ENCODE measurements at regions not wholly inside any gene's neighbourhood (a gene's known extent, or its start where the extent isn't known, plus 50 kb on each side); places are given as distances from the start of the nearest gene placed in this dataset.

DNA sequence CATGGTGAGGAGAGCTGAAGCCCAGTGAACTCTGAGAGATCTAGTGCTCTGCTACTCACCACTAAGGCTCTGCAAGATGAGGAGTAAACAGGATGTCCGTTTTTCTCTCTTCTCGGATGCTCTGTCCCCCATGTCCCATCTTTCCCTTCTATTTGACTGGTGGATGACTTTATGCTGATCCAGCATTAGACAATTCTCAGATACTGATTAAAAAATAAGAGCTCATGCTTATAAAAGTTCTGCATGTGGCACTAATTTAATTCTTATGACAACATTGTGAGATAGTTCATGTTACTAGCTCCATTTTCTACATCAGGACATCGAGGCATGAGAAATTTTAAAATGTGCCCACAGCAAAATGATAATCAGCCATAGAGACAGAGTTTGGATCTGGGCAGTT lies 77.0 kb downstream of the HMHB1 start:
- no peaks in the 10 kb centered on the region for H3K36me3 ChIP-seq (replicated peaks in 1 of 2)
- H3K27ac ChIP-seq = no peak overlapping the region
- no peaks in the 10 kb centered on the region for H3K27me3 ChIP-seq
- 78 to 82% (median 80%) methylated on average over 3 of the region's 3 CpGs for WGBS, 4 donors
- H3K9me3 ChIP-seq (replicated peaks in 1 of 3) = no peaks in the 10 kb centered on the region
- intact Hi-C loops (cut with DNase I) = no loop called here
- H3K4me1 ChIP-seq (replicated peaks in 1 of 2) = no peaks in the 10 kb centered on the region
- no peak overlapping the region for H3K4me3 ChIP-seq
- no peak for DNase-seq
- TF ChIP-seq, protein P1, sequence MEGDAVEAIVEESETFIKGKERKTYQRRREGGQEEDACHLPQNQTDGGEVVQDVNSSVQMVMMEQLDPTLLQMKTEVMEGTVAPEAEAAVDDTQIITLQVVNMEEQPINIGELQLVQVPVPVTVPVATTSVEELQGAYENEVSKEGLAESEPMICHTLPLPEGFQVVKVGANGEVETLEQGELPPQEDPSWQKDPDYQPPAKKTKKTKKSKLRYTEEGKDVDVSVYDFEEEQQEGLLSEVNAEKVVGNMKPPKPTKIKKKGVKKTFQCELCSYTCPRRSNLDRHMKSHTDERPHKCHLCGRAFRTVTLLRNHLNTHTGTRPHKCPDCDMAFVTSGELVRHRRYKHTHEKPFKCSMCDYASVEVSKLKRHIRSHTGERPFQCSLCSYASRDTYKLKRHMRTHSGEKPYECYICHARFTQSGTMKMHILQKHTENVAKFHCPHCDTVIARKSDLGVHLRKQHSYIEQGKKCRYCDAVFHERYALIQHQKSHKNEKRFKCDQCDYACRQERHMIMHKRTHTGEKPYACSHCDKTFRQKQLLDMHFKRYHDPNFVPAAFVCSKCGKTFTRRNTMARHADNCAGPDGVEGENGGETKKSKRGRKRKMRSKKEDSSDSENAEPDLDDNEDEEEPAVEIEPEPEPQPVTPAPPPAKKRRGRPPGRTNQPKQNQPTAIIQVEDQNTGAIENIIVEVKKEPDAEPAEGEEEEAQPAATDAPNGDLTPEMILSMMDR (IDR thresholded peaks at IDR 0.05) = no peak
- no peak for TF ChIP-seq POLR2A (IDR thresholded peaks at IDR 0.05)

- TF ChIP-seq, protein P1 (IDR thresholded peaks at IDR 0.05) = no peak
- TF ChIP-seq POLR2A (IDR thresholded peaks at IDR 0.05) = no peak
- intact Hi-C loops (cut with DNase I) = no loop called here
- no peaks in the 10 kb centered on the region for H3K4me1 ChIP-seq (replicated peaks in 1 of 2)
- WGBS, 4 donors = 75 to 86% (median 81%) methylated on average over 3 of the region's 3 CpGs
- H3K4me3 ChIP-seq = no peak overlapping the region
- H3K9me3 ChIP-seq (replicated peaks in 1 of 3) = no peaks in the 10 kb centered on the region
- H3K36me3 ChIP-seq (replicated peaks in 1 of 2) = no peaks in the 10 kb centered on the region
- no peak for DNase-seq
- no peak overlapping the region for H3K27ac ChIP-seq
- H3K27me3 ChIP-seq = no peaks in the 10 kb centered on the region
These were observed 78.0 kb downstream of the HMHB1 start for GRCh38 chr5:143889986-143890385.

DNA sequence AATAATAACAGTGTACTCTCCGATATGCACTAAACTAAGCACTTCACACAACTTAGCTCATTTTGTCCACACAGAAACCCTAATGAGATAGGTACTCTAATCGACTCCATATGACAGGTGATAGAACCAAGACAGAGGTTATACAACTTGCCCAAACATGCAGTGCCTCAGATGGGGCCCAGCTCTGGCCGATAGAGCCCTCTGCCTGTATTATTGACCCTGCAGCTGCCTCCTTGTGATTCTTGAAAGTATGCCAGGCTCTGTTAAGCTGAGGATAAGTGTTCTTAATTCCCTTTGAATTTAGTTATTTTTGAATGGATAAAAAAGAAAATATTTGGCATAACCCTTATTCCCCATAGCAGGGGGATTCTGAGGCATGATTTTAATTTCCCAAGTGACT lies 78.5 kb downstream of the HMHB1 start:
- Histone ChIP-seq H3K9me3 (replicated peaks in 1 of 3) (no peaks in the 10 kb centered on the region), H3K27ac (no peak overlapping the region), H3K4me1 (replicated peaks in 1 of 2) (no peaks in the 10 kb centered on the region), H3K36me3 (replicated peaks in 1 of 2) (no peaks in the 10 kb centered on the region), H3K4me3 (no peak overlapping the region), H3K27me3 (no peaks in the 10 kb centered on the region)
- intact Hi-C loops (cut with DNase I) = no loop called here
- DNase-seq = no peak
- TF ChIP-seq POLR2A (IDR thresholded peaks at IDR 0.05) = no peak
- TF ChIP-seq, protein P1 (IDR thresholded peaks at IDR 0.05) = no peak
- whole genome bisulfite sequencing, 4 donors = 54 to 68% (median 64%) methylated on average over 3 of the region's 3 CpGs

DNA sequence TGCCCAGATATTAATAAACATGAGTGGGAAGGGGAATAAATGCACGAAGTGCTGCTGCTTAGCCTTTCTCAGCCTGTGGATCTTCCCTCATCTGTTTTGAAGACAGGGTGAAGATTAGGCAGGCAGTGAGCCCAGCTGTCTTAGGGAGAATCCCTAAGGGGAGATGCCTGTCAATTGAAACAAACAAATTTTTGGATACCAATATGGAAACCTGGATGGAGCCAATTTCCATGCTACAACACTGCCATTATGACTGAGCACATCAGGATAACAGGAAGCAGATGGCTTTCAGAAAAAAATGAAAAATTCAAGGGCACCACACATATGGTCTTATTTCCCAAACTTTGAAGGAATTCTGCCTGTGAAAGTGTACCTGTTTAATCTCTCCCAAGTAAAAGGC lies 80.3 kb downstream of the HMHB1 start:
- DNase-seq = no peak
- no peaks in the 10 kb centered on the region for H3K27me3 ChIP-seq
- H3K4me1 ChIP-seq (replicated peaks in 1 of 2) = no peaks in the 10 kb centered on the region
- H3K4me3 ChIP-seq = no peak overlapping the region
- 63 to 83% (median 72%) methylated on average over 1 of the region's 1 CpG for WGBS, 4 donors
- no peaks in the 10 kb centered on the region for H3K9me3 ChIP-seq (replicated peaks in 1 of 3)
- H3K36me3 ChIP-seq (replicated peaks in 1 of 2) = no peaks in the 10 kb centered on the region
- H3K27ac ChIP-seq = no peak overlapping the region
- intact Hi-C loops (cut with DNase I) = no loop called here
- no peak for TF ChIP-seq POLR2A (IDR thresholded peaks at IDR 0.05)
- TF ChIP-seq, protein P1 (IDR thresholded peaks at IDR 0.05) = no peak
